Central memory CD8-positive, alpha-beta T cell (primary cell): ENCODE measurements at regions not wholly inside any gene's neighbourhood (a gene's known extent, or its start where the extent isn't known, plus 50 kb on each side); places are given as distances from the start of the nearest gene placed in this dataset.
"Not testable (repeated sequence)": the region's sequence is repeated elsewhere in the genome, so short reads cannot be mapped to it uniquely, and the experiment has no call there.

Experiments used
- ATAC-seq: fragments of 150-1000 bp; cut with Tn5 transposase; replicated peaks from 2 replicates; pipeline ENCODE4 v1.10.0; 2022; ENCODE audit warnings: mild to moderate bottlenecking, moderate FRiP score, moderate number of reproducible peaks; ENCODE audit not compliant: poor library complexity, severe bottlenecking; ENCODE audit errors: extremely low read depth
- DNase-seq, 2 donors: peaks; one replicate each; pipeline ENCODE4 v3.0.0; 2021; ENCODE audit warnings: low spot score in 2 of 2
- H3K27ac Mint-ChIP-seq: one replicate; pipeline ENCODE4 v1.8.0; 2022; ENCODE audit warnings: low read depth, mild to moderate bottlenecking, moderate library complexity, mixed read lengths
- H3K27me3 Mint-ChIP-seq: one replicate; pipeline ENCODE4 v1.8.0; 2022; ENCODE audit warnings: mixed read lengths
- H3K36me3 Mint-ChIP-seq: one replicate; pipeline ENCODE4 v1.8.0; 2022; ENCODE audit warnings: mild to moderate bottlenecking, moderate library complexity, mixed read lengths; ENCODE audit not compliant: insufficient read depth
- H3K4me1 Mint-ChIP-seq: one replicate; pipeline ENCODE4 v1.8.0; 2022; ENCODE audit warnings: mixed read lengths
- H3K4me3 Mint-ChIP-seq: one replicate; pipeline ENCODE4 v1.8.0; 2022; ENCODE audit warnings: mild to moderate bottlenecking, moderate library complexity, mixed read lengths
- H3K9me3 Mint-ChIP-seq: one replicate; pipeline ENCODE4 v1.8.0; 2022; ENCODE audit warnings: mixed read lengths

DNA sequence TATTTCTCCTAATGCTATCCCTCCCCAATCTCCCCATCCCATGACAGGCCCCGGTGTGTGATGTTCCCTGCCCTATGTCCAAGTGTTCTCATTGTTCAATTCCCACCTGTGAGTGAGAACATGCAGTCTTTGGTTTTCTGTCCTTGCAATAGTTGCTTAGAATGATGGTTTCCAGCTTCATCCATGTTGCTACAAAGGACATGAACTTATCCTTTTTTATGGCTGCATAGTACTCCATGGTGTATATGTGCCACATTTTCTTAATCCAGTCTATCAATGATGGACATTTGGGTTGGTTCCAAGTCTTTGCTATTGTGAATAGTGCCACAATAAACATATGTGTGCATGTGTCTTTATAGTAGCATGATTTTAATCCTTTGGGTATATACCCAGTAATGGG, 51.3 kb upstream of the RIOK2 start:
- H3K36me3 Mint-ChIP-seq, H3K9me3 Mint-ChIP-seq, H3K4me1 Mint-ChIP-seq, DNase-seq, ATAC-seq, H3K4me3 Mint-ChIP-seq, H3K27ac Mint-ChIP-seq: not testable (repeated sequence)
- peaks cover 30% of the 10 kb centered on the region for H3K27me3 Mint-ChIP-seq

DNA sequence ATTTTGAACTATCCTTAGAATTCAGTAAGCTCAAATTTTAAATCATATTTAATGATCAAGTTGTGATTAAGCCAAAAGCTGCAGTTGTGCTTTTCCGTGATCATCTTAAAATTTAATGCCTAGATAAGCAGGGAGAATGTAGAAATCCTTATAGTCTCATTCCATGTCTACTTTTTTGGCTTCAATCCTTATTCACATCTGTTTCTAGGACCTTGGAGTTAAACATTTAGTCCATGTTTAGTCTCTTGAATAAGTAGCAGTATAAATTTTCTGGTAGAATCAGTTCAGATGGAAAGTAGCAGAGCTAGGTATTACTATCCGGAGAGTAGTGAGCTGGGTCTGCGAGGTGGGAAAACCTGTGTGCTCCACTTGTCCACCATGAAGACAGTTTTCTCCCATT, 59.3 kb upstream of the RIOK2 start:
- Mint-ChIP-seq H3K4me1 (no peaks in the 10 kb centered on the region), H3K27me3 (peaks cover 13% of the 10 kb centered on the region), H3K4me3 (no peak overlapping the region), H3K36me3 (no peaks in the 10 kb centered on the region), H3K27ac (no peak overlapping the region), H3K9me3 (no peaks in the 10 kb centered on the region)
- DNase-seq (no peak), ATAC-seq (no peak)

DNA sequence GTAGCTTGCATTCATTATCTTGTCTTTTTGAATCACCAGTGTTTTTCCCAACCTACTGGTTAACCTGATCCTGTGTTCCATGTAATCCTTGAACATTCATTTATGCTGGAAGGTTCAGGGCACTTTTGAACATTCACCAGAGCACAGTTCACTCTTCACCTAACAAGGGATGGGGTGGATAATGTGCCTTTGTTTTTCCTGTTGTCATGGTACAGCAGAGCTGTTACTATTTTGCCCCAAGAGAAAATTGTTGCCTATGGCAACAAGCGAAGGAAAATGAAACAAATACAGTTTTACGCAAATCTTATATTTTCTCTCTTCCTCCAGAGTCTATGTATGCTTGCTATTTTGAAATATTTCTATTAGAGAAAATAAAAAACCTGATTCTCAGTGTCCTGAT, 60.3 kb upstream of the RIOK2 start:
- Mint-ChIP-seq H3K36me3 (no peaks in the 10 kb centered on the region), H3K27me3 (peaks cover 23% of the 10 kb centered on the region), H3K4me1 (no peaks in the 10 kb centered on the region), H3K4me3 (no peak overlapping the region), H3K27ac (no peak overlapping the region), H3K9me3 (no peaks in the 10 kb centered on the region)
- ATAC-seq (no peak), DNase-seq (no peak)

DNA sequence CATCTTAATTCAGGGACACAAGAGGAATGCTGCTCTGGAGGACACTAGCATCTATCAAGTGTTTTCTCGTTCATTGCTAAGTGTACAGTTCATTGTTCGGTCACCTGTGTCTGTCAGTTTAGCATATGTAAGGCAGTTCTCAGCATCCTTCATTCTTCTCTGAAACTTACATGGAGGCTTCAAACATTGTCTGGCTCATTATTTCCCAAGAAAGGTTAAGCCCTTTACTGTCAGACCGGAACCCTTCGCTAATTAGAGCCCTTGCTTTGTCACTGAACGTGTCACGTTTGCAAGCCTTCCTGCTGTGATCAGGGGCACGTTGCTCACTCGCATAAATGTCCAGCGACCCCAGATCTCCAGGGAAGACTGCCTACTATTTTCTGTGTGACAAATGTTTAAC, 62.3 kb upstream of the RIOK2 start:
- Mint-ChIP-seq H3K27me3 (peaks cover 28% of the 10 kb centered on the region), H3K9me3 (peaks cover 8% of the 10 kb centered on the region), H3K4me3 (no peak overlapping the region), H3K4me1 (no peaks in the 10 kb centered on the region), H3K36me3 (no peaks in the 10 kb centered on the region), H3K27ac (no peak overlapping the region)
- ATAC-seq (no peak), DNase-seq (no peak)

DNA sequence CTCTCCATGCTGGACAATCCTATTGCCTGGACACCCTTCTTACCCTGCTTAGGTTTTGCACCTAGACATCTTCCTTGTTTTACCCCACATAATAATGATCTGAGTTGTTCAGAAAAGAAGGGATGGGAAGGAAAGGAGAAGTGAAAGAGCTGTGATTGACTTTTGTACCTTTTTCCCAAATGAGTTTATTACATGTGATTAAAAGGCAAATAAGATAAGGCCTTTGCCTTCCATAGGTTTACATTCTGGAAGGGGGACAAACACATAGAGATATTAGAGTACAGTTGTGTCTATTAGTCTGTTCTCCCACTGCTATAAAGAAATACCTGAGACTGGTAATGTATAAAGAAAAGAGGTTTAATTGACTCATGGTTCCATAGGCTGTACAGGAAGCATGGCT, 67.1 kb upstream of the RIOK2 start:
- peaks cover 31% of the 10 kb centered on the region for H3K27me3 Mint-ChIP-seq
- no peaks in the 10 kb centered on the region for H3K4me1 Mint-ChIP-seq
- peaks cover 10% of the 10 kb centered on the region for H3K9me3 Mint-ChIP-seq
- no peak overlapping the region for H3K4me3 Mint-ChIP-seq
- no peak overlapping the region for H3K27ac Mint-ChIP-seq
- peaks cover 3% of the 10 kb centered on the region for H3K36me3 Mint-ChIP-seq
- DNase-seq, result no peak
- ATAC-seq, result no peak

DNA sequence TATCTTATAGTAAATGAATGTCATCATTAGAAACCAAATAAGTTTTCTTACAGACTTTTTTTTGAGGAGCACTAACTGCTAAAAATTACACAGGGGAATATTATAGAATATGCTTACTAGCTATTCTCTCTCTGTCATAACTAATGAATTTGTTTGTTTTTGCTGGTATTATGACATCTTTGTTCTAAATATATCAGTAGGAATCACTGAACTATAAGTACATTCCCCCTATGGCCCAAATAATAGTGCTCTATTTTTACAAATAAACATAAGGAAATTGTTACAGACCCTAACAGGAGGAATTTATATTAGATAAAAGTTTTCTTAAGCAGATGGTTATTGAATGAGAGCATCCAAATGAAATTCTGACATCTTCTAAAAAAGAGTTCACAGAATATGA, 83.0 kb upstream of the RIOK2 start:
- H3K36me3 Mint-ChIP-seq, result no peaks in the 10 kb centered on the region

DNA sequence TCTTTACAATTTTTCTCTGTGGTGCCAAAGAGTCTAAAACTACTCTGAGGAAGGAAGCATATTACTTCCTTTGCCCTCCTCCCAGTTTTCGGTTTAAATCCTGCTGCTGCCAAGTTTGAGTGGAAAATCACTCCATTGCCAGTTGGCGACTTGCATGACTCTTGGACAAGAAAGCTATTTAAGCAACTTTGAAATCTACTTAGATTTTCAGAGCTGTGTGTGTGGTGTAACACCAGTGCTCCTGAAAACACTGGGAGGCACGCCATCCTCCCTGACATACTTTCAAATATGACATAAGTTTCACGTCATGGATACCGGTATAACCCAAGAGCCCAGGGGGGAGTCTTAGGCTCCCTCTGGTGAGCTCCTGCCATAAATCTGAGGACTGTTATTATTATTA, 83.5 kb upstream of the RIOK2 start:
- ATAC-seq, result no peak
- Mint-ChIP-seq H3K36me3 (no peaks in the 10 kb centered on the region), H3K9me3 (peaks cover 1% of the 10 kb centered on the region), H3K4me1 (no peaks in the 10 kb centered on the region), H3K27ac (no peak overlapping the region), H3K4me3 (no peak overlapping the region), H3K27me3 (no peaks in the 10 kb centered on the region)
- DNase-seq, result no peak

More for the DNA sequence above, 83.0 kb upstream of the RIOK2 start:
- DNase-seq (no peak), ATAC-seq (no peak)
- no peak overlapping the region for H3K4me3 Mint-ChIP-seq
- no peaks in the 10 kb centered on the region for H3K4me1 Mint-ChIP-seq
- peaks cover 4% of the 10 kb centered on the region for H3K9me3 Mint-ChIP-seq
- H3K27ac Mint-ChIP-seq, result no peak overlapping the region
- no peaks in the 10 kb centered on the region for H3K27me3 Mint-ChIP-seq

DNA sequence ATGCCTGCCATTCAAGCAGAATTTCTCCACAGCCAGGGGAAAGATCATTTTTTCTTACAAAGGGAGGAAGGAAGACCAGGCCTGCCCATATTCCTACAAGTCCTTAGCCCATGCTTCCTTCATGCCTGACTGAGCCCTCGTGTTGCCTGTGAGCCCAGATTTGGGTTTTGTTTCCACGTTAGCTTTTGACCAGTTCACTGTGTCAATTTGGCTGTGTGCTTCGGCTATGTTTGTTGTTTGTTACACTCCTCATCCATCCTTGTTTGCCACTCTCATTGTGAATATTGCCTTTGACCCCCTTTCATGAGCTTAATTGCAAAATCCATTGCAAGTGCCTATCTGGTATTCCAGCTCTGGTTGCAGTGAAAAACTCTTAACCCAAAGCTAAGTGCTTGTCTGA, 84.7 kb upstream of the RIOK2 start:
- Mint-ChIP-seq H3K36me3 (no peaks in the 10 kb centered on the region), H3K4me1 (no peaks in the 10 kb centered on the region)
- no peak for DNase-seq

DNA sequence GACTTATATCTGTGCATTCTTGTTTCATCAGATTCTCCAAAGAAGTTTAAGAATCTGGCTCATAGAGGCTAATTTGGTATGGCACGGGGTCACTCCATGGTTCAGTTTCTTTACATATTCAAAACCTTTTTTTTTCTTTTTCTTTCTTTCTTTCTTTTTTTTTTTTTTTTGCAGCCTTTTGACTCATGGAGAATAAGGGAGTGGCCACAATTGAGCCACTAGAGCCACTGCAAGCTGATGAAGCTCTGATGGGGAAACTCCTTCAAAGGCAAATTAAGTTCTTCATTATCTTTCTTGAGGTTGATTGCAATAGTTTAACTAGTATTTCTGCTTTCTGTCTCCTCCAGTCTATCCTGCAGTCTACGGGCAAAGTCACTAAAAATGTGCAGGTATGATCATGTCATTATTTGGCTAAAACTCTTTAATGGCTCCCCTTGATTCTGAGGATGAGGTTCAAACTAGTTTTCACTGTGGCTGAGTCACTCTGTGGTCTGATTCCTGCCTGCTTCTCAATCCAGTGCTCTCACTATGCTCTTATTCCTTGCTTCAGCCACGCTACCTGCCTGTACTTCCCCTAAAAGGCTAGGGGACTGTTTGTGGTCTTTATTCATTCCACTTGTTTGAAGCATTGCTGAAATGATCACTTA, 93.5 kb upstream of the RIOK2 start:
- Mint-ChIP-seq H3K36me3 (no peaks in the 10 kb centered on the region), H3K9me3 (peaks cover 22% of the 10 kb centered on the region), H3K27ac (no peak overlapping the region), H3K4me1 (no peaks in the 10 kb centered on the region), H3K27me3 (no peaks in the 10 kb centered on the region), H3K4me3 (no peak overlapping the region)
- ATAC-seq, result no peak
- DNase-seq, result no peak

More for the DNA sequence above, 84.7 kb upstream of the RIOK2 start:
- H3K27ac Mint-ChIP-seq, result no peak overlapping the region
- H3K9me3 Mint-ChIP-seq, result no peaks in the 10 kb centered on the region
- H3K4me3 Mint-ChIP-seq, result no peak overlapping the region
- no peak for ATAC-seq
- no peaks in the 10 kb centered on the region for H3K27me3 Mint-ChIP-seq

DNA sequence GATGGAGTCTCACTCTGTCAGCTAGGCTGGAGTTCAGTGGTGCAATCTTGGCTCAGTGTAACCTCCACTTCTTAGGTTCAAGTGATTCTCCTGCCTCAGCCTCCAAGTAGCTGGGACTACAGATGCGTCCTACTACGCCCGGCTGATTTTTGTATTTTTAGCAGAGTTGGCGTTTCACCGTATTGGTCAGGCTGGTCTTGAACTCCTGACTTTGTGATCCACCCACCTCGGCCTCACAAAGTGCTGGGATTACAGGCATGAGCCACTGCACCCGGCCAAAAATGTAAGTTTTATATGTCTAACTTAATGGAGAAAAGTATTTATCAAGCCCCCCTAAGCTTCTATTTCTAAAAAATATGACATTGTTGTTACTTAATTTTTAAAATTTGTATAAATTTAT, 98.2 kb upstream of the RIOK2 start:
- DNase-seq, result no peak
- H3K4me1 Mint-ChIP-seq, result no peaks in the 10 kb centered on the region
- no peak overlapping the region for H3K4me3 Mint-ChIP-seq
- H3K9me3 Mint-ChIP-seq, result peaks cover 22% of the 10 kb centered on the region
- no peaks in the 10 kb centered on the region for H3K27me3 Mint-ChIP-seq
- peaks cover 1% of the 10 kb centered on the region for H3K36me3 Mint-ChIP-seq
- no peak for ATAC-seq
- H3K27ac Mint-ChIP-seq, result no peak overlapping the region

DNA sequence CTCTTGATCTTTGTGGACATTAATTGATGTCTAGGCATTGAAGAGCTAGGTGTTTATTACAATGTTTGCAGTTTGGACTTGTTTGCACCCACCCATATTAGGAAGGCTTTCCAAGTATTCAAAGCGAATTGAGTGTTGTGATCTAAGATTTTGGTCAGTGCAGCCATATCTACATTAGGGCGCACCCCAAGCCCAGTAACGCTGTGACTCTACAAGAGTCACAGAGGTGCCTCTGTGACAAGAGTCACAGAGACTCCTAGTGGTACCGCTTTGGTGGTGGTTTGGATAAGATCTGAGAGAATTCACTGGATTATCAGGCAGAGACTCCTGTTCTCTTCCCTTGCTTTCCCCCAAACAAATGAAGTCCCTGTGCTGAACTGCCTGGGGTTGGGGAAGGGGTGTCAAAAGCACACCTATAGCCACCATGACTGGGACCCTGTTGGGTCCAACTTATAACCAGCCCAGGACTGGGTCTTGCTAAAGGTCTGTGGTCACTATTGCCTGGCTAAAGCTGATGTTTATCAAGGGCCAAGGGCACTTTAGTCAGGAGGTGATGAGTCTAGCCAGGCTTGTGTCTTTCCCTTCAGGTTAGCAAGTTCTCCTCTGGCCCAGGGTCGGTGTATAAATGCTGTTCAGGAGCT, 114.1 kb upstream of the RIOK2 start:
- H3K36me3 Mint-ChIP-seq, result peaks cover 3% of the 10 kb centered on the region
- no peaks in the 10 kb centered on the region for H3K4me1 Mint-ChIP-seq
- H3K27me3 Mint-ChIP-seq, result no peaks in the 10 kb centered on the region
- DNase-seq, result no peak
- H3K9me3 Mint-ChIP-seq, result peaks cover 15% of the 10 kb centered on the region
- H3K27ac Mint-ChIP-seq, result no peak overlapping the region
- no peak overlapping the region for H3K4me3 Mint-ChIP-seq
- ATAC-seq, result no peak

DNA sequence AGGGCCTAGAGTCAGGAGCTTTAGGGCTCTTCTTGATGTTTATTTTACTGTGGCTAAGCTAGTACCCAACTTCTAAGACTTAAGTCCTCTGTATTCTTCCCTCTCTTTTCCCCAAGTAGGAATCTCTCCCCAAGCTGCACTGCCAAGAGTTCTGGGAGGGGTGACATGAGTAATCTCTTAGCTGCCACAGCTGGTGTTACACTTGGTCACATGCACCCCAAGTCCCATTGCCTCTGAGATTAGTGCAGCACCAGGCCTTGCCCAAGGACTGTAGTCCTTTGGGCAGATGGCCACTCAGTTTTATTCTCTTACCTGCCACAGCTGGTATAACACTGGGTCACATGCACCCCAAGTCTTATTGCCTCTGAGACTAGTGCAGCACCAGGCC, 114.7 kb upstream of the RIOK2 start:
- ATAC-seq, result no peak
- H3K27me3 Mint-ChIP-seq, result no peaks in the 10 kb centered on the region
- H3K36me3 Mint-ChIP-seq, result peaks cover 3% of the 10 kb centered on the region
- no peak for DNase-seq
- no peaks in the 10 kb centered on the region for H3K4me1 Mint-ChIP-seq
- H3K27ac Mint-ChIP-seq, result no peak overlapping the region
- no peak overlapping the region for H3K4me3 Mint-ChIP-seq
- H3K9me3 Mint-ChIP-seq, result peaks cover 15% of the 10 kb centered on the region

DNA sequence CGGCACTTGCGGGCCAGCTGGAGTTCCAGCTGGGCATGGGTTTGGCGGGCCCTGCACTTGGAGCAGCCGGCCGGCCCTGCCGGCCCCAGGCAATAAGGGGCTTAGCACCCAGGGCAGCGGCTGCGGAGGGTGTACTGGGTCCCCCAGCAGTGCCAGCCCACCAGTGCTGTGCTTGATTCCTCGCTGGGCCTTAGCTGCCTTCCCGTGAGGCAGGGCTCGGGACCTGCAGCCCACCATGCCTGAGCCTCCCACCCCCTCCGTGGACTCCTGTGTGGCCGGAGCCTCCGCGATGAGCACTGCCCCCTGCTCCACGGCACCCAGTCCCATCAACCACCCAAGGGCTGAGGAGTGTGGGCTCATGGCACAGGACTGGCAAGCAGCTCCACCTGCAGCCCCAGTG, 118.1 kb upstream of the RIOK2 start:
- DNase-seq, H3K27me3 Mint-ChIP-seq, H3K4me1 Mint-ChIP-seq, H3K27ac Mint-ChIP-seq, H3K4me3 Mint-ChIP-seq, ATAC-seq, H3K36me3 Mint-ChIP-seq: not testable (repeated sequence)
- peaks cover 27% of the 10 kb centered on the region for H3K9me3 Mint-ChIP-seq
